Sciatic nerve (tissue), 2 donors: ENCODE measurements at regions not wholly inside any gene's neighbourhood (a gene's known extent, or its start where the extent isn't known, plus 50 kb on each side); places are given as distances from the start of the nearest gene placed in this dataset.

Source experiments
- ATAC-seq: fragments of 200-7000 bp; cut with Tn5 transposase; one replicate; pipeline ENCODE4 v1.9.1; 2020; ENCODE audit warnings: mild to moderate bottlenecking, moderate library complexity
- DNase-seq: peaks from one replicate; pipeline ENCODE4 v3.0.0-alpha.2; 2020; ENCODE audit warnings: low spot score
- intact Hi-C: fragments of 100-400 bp; cut with DNase I; formaldehyde crosslinking; loops from one replicate; pipeline ENCODE4 v1.14.2; 2022
- donor health status: DM: no; HTN: no; CAD: no.
- donor health status: DM: no; HTN: no; CAD: no.

- intact Hi-C loops = no loop called here
- ATAC-seq (no peak), DNase-seq (no peak)
Measured at GRCh38 chr22:34490886-34491285, 570.6 kb upstream of the LARGE1 start.

- ATAC-seq (no peak), DNase-seq (no peak)
- intact Hi-C loops = no loop called here
Measured at GRCh38 chr22:34493486-34493885, 572.5 kb upstream of the ISX start.

GRCh38 chr22:34501366-34501965 is 564.5 kb upstream of the ISX start:
- ATAC-seq = no peak
- intact Hi-C loops = no loop called here

GRCh38 chr22:34502821-34503220 is 563.1 kb upstream of the ISX start:
- intact Hi-C loops = no loop called here
- DNase-seq (no peak), ATAC-seq (no peak)

More at GRCh38 chr22:34501366-34501965, 564.5 kb upstream of the ISX start:
- no peak for DNase-seq

GRCh38 chr22:34508797-34509196 is 557.2 kb upstream of the ISX start:
- DNase-seq = no peak
- no peak for ATAC-seq
- intact Hi-C loops = no loop called here

- no peak for ATAC-seq
- no peak for DNase-seq
- intact Hi-C loops = no loop called here
Measured at GRCh38 chr22:34526681-34527080, 539.3 kb upstream of the ISX start.

- intact Hi-C loops = no loop called here
- ATAC-seq (no peak), DNase-seq (no peak)
Measured at GRCh38 chr22:34534101-34534500, 531.9 kb upstream of the ISX start.

GRCh38 chr22:34567367-34567766 is 498.6 kb upstream of the ISX start:
- no peak for ATAC-seq
- DNase-seq = no peak
- intact Hi-C loops = no loop called here

GRCh38 chr22:34570408-34570807 is 495.6 kb upstream of the ISX start:
- no peak for ATAC-seq
- DNase-seq = no peak
- intact Hi-C loops = no loop called here

- no peak for DNase-seq
- intact Hi-C loops = no loop called here
- ATAC-seq = no peak
Measured at GRCh38 chr22:34579519-34579918, 486.4 kb upstream of the ISX start.

- DNase-seq (no peak), ATAC-seq (peak; percentile 74)
- intact Hi-C loops = no loop called here
Measured at GRCh38 chr22:34587357-34588356, 478.3 kb upstream of the ISX start.

- DNase-seq (no peak), ATAC-seq (no peak)
Measured at GRCh38 chr22:34588871-34589545, 476.9 kb upstream of the ISX start.

GRCh38 chr22:34592123-34592740 is 473.7 kb upstream of the ISX start:
- ATAC-seq (no peak), DNase-seq (no peak)
- intact Hi-C loops = no loop called here

More at GRCh38 chr22:34588871-34589545, 476.9 kb upstream of the ISX start:
- intact Hi-C loops = no loop called here

GRCh38 chr22:34599567-34599966 is 466.4 kb upstream of the ISX start:
- intact Hi-C loops = no loop called here
- ATAC-seq (no peak), DNase-seq (no peak)

- intact Hi-C loops = no loop called here
- DNase-seq = no peak
- no peak for ATAC-seq
Measured at GRCh38 chr22:34604312-34604711, 461.6 kb upstream of the ISX start.

GRCh38 chr22:34608106-34608505 is 457.9 kb upstream of the ISX start:
- intact Hi-C loops = no loop called here
- no peak for ATAC-seq
- no peak for DNase-seq

- DNase-seq = no peak
- ATAC-seq = no peak
- intact Hi-C loops = no loop called here
Measured at GRCh38 chr22:34608540-34609115, 457.3 kb upstream of the ISX start.

- DNase-seq (no peak), ATAC-seq (no peak)
- intact Hi-C loops = no loop called here
Measured at GRCh38 chr22:34609646-34610045, 456.3 kb upstream of the ISX start.

GRCh38 chr22:34620161-34620560 is 445.8 kb upstream of the ISX start:
- DNase-seq (no peak), ATAC-seq (no peak)
- intact Hi-C loops = no loop called here
